ENCODE measurements at regions not wholly inside any gene's neighbourhood (a gene's known extent, or its start where the extent isn't known, plus 50 kb on each side); places are given as distances from the start of the nearest gene placed in this dataset.

GRCh38 chr3:107899990-107900651, 190.7 kb downstream of the CD47 start:
- TF ChIP-seq CTCF (IDR thresholded peaks at IDR 0.05) (no peak), POLR2AphosphoS5 (IDR thresholded peaks at IDR 0.05; ENCODE audit: insufficient read depth in 1 of 2, low read depth in 1 of 2) (no peak), POLR2A (IDR thresholded peaks at IDR 0.05) (no peak)
